ENCODE measurements at regions not wholly inside any gene's neighbourhood (a gene's known extent, or its start where the extent isn't known, plus 50 kb on each side); places are given as distances from the start of the nearest gene placed in this dataset.

DNA sequence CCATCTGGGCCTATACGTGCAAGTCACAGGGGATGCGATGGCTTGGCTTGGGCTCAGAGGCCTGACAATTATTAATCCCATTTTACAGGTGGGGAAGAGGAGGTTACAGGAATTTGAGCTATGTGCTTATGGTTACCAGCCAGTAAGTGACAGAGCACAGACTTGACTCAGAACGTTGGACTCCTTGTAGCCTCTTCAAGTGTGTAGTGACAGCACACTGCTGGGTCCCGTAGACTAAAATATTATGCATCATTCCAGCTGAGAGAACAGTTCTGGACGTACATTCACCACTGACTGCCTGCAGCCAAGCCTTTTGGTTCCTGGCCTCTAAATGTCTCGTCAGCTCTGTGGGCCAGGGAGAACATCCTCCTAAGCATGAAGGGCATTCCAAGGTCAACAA is 314.5 kb downstream of the GPAT3 start (continued):
- TF ChIP-seq, protein P1, sequence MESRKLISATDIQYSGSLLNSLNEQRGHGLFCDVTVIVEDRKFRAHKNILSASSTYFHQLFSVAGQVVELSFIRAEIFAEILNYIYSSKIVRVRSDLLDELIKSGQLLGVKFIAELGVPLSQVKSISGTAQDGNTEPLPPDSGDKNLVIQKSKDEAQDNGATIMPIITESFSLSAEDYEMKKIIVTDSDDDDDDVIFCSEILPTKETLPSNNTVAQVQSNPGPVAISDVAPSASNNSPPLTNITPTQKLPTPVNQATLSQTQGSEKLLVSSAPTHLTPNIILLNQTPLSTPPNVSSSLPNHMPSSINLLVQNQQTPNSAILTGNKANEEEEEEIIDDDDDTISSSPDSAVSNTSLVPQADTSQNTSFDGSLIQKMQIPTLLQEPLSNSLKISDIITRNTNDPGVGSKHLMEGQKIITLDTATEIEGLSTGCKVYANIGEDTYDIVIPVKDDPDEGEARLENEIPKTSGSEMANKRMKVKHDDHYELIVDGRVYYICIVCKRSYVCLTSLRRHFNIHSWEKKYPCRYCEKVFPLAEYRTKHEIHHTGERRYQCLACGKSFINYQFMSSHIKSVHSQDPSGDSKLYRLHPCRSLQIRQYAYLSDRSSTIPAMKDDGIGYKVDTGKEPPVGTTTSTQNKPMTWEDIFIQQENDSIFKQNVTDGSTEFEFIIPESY (IDR thresholded peaks at IDR 0.05): no peak
- TF ChIP-seq, protein P2, sequence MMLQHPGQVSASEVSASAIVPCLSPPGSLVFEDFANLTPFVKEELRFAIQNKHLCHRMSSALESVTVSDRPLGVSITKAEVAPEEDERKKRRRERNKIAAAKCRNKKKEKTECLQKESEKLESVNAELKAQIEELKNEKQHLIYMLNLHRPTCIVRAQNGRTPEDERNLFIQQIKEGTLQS (IDR thresholded peaks at IDR 0.05): no peak
- TF ChIP-seq EGR1 (IDR thresholded peaks at IDR 0.05; ENCODE audit: low read depth in 2 of 2): no peak
- no peak for TF ChIP-seq TAF1 (conservative IDR thresholded peaks at IDR 0.05)
- TF ChIP-seq FOXA1 (IDR thresholded peaks at IDR 0.05): no peak
- no peak for TF ChIP-seq RAD21 (IDR thresholded peaks at IDR 0.05)
- TF ChIP-seq JUND (IDR thresholded peaks at IDR 0.05): no peak

DNA sequence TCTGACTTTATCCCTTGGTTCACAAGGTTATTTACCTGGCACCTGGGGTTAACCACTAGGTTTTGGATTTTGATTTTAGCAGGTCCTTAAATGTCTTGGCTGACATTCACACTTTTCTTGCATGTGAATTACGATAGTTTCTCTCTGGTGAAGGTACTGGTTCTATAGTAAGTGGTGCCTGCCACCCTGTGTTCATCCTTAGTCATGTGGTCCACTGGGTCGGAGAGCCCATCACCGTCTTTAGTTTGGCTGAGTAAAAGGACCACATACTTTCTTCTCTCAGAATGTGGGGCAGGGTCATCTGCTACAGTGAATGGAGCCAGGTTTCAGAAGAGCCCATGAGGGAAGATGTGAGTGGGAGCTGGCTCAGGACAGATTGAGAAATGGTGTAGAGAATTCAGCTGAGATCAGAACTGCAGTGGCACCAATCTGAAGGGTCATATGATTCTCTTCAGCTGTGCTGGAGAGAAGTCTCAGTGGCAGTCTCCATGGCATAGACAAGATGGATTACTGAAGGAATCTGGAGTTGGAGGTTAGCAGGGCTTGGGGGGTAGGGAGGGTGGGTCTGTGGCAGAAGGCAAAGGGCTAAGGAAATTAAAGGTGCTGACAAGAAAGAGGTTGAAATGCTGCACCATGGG is 310.4 kb downstream of the GPAT3 start:
- H3K4me1 ChIP-seq (ENCODE audit: control insufficient read depth in 4 of 4, insufficient read depth in 4 of 4, low read length in 3 of 4): no peaks in the 10 kb centered on the region
- no peaks in the 10 kb centered on the region for H3K36me3 ChIP-seq (ENCODE audit: control insufficient read depth in 4 of 4, insufficient read depth in 3 of 4, low read depth in 1 of 4, low read length in 3 of 4)
- TF ChIP-seq, protein P3, sequence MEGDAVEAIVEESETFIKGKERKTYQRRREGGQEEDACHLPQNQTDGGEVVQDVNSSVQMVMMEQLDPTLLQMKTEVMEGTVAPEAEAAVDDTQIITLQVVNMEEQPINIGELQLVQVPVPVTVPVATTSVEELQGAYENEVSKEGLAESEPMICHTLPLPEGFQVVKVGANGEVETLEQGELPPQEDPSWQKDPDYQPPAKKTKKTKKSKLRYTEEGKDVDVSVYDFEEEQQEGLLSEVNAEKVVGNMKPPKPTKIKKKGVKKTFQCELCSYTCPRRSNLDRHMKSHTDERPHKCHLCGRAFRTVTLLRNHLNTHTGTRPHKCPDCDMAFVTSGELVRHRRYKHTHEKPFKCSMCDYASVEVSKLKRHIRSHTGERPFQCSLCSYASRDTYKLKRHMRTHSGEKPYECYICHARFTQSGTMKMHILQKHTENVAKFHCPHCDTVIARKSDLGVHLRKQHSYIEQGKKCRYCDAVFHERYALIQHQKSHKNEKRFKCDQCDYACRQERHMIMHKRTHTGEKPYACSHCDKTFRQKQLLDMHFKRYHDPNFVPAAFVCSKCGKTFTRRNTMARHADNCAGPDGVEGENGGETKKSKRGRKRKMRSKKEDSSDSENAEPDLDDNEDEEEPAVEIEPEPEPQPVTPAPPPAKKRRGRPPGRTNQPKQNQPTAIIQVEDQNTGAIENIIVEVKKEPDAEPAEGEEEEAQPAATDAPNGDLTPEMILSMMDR (IDR thresholded peaks at IDR 0.05; ENCODE audit: low read depth, low read length, missing input control): no peak
- TF ChIP-seq YY1 (IDR thresholded peaks at IDR 0.05) (no peak), NR2F2 (IDR thresholded peaks at IDR 0.05) (no peak), EGR1 (IDR thresholded peaks at IDR 0.05; ENCODE audit: low read depth in 2 of 2) (no peak), RAD21 (IDR thresholded peaks at IDR 0.05) (no peak), FOXA1 (IDR thresholded peaks at IDR 0.05) (no peak), JUND (IDR thresholded peaks at IDR 0.05) (no peak), SP1 (IDR thresholded peaks at IDR 0.05) (no peak), HNF4A (conservative IDR thresholded peaks at IDR 0.05) (no peak), GABPA (IDR thresholded peaks at IDR 0.05 in 1 of 2, conservative IDR thresholded peaks at IDR 0.05 in 1 of 2) (no peak), FOXA2 (IDR thresholded peaks at IDR 0.05) (no peak), RXRA (IDR thresholded peaks at IDR 0.05) (no peak)
- TF ChIP-seq, protein P4, sequence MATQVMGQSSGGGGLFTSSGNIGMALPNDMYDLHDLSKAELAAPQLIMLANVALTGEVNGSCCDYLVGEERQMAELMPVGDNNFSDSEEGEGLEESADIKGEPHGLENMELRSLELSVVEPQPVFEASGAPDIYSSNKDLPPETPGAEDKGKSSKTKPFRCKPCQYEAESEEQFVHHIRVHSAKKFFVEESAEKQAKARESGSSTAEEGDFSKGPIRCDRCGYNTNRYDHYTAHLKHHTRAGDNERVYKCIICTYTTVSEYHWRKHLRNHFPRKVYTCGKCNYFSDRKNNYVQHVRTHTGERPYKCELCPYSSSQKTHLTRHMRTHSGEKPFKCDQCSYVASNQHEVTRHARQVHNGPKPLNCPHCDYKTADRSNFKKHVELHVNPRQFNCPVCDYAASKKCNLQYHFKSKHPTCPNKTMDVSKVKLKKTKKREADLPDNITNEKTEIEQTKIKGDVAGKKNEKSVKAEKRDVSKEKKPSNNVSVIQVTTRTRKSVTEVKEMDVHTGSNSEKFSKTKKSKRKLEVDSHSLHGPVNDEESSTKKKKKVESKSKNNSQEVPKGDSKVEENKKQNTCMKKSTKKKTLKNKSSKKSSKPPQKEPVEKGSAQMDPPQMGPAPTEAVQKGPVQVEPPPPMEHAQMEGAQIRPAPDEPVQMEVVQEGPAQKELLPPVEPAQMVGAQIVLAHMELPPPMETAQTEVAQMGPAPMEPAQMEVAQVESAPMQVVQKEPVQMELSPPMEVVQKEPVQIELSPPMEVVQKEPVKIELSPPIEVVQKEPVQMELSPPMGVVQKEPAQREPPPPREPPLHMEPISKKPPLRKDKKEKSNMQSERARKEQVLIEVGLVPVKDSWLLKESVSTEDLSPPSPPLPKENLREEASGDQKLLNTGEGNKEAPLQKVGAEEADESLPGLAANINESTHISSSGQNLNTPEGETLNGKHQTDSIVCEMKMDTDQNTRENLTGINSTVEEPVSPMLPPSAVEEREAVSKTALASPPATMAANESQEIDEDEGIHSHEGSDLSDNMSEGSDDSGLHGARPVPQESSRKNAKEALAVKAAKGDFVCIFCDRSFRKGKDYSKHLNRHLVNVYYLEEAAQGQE (IDR thresholded peaks at IDR 0.05): no peak
- TF ChIP-seq, protein P2 (IDR thresholded peaks at IDR 0.05): no peak
- TF ChIP-seq, protein P5, sequence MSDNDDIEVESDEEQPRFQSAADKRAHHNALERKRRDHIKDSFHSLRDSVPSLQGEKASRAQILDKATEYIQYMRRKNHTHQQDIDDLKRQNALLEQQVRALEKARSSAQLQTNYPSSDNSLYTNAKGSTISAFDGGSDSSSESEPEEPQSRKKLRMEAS (IDR thresholded peaks at IDR 0.05): no peak
- TF ChIP-seq, protein P1 (IDR thresholded peaks at IDR 0.05): no peak
- DNase-seq (ENCODE audit: low spot score): no peak
- H3K9ac ChIP-seq (ENCODE audit: low read depth in 1 of 2, low read length in 2 of 2): no peak overlapping the region
- H3K27me3 ChIP-seq (ENCODE audit: control insufficient read depth in 4 of 4, insufficient read depth in 4 of 4, low read length in 3 of 4): peaks cover 0 to 3% (median 0%) of the 10 kb centered on the region in 4 donors
- no peaks in the 10 kb centered on the region for H3K9me3 ChIP-seq (ENCODE audit: control insufficient read depth in 4 of 4, low read length in 3 of 4)
- H3K4me3 ChIP-seq (ENCODE audit: low read depth in 1 of 3, low read length in 3 of 3): no peak overlapping the region
- 58% methylated on average over 3 of the region's 3 CpGs for WGBS
- no peak overlapping the region for H3K27ac ChIP-seq (ENCODE audit: low read depth in 1 of 2, low read length in 2 of 2)
